ENCODE measurements at regions not wholly inside any gene's neighbourhood (a gene's known extent, or its start where the extent isn't known, plus 50 kb on each side); places are given as distances from the start of the nearest gene placed in this dataset.
A peak's percentile ranks its signal among the peaks of the same experiment; 100 is the strongest.

GRCh38 chr14:27573018-27573417, 975.2 kb upstream of the NOVA1 start:
- DNase-seq (ENCODE audit: low read depth) = no peak
- Histone ChIP-seq H3K36me3 (ENCODE audit: control insufficient read depth, insufficient read depth, low read length) (no peaks in the 10 kb centered on the region), H3K4me3 (ENCODE audit: low read depth, low read length) (no peak overlapping the region), H3K27me3 (ENCODE audit: control insufficient read depth, insufficient read depth, low read length) (no peaks in the 10 kb centered on the region)
- no peak for TF ChIP-seq CTCF (IDR thresholded peaks at IDR 0.05; ENCODE audit: insufficient read depth, low read length, poor library complexity, severe bottlenecking)

GRCh38 chr14:27587103-27587502, 989.3 kb upstream of the NOVA1 start:
- no peaks in the 10 kb centered on the region for H3K36me3 ChIP-seq (ENCODE audit: control insufficient read depth, insufficient read depth, low read length)
- TF ChIP-seq CTCF (IDR thresholded peaks at IDR 0.05; ENCODE audit: insufficient read depth, low read length, poor library complexity, severe bottlenecking) = peak; percentile 16
- no peak for DNase-seq (ENCODE audit: low read depth)
- H3K4me3 ChIP-seq (ENCODE audit: low read depth, low read length) = no peak overlapping the region
- H3K27me3 ChIP-seq (ENCODE audit: control insufficient read depth, insufficient read depth, low read length) = no peaks in the 10 kb centered on the region

- no peak for DNase-seq (ENCODE audit: low read depth)
- Histone ChIP-seq H3K36me3 (ENCODE audit: control insufficient read depth, insufficient read depth, low read length) (no peaks in the 10 kb centered on the region), H3K4me3 (ENCODE audit: low read depth, low read length) (no peak overlapping the region), H3K27me3 (ENCODE audit: control insufficient read depth, insufficient read depth, low read length) (no peaks in the 10 kb centered on the region)
- no peak for TF ChIP-seq CTCF (IDR thresholded peaks at IDR 0.05; ENCODE audit: insufficient read depth, low read length, poor library complexity, severe bottlenecking)
Measured at GRCh38 chr14:27605282-27605681, 1007.4 kb upstream of the NOVA1 start.

GRCh38 chr14:27608377-27608776, 1010.5 kb upstream of the NOVA1 start:
- H3K36me3 ChIP-seq (ENCODE audit: control insufficient read depth, insufficient read depth, low read length) = no peaks in the 10 kb centered on the region
- no peak for TF ChIP-seq CTCF (IDR thresholded peaks at IDR 0.05; ENCODE audit: insufficient read depth, low read length, poor library complexity, severe bottlenecking)
- DNase-seq (ENCODE audit: low read depth) = no peak
- H3K27me3 ChIP-seq (ENCODE audit: control insufficient read depth, insufficient read depth, low read length) = no peaks in the 10 kb centered on the region
- H3K4me3 ChIP-seq (ENCODE audit: low read depth, low read length) = no peak overlapping the region

- Histone ChIP-seq H3K36me3 (ENCODE audit: control insufficient read depth, insufficient read depth, low read length) (no peaks in the 10 kb centered on the region), H3K4me3 (ENCODE audit: low read depth, low read length) (no peak overlapping the region), H3K27me3 (ENCODE audit: control insufficient read depth, insufficient read depth, low read length) (no peaks in the 10 kb centered on the region)
- DNase-seq (ENCODE audit: low read depth) = no peak
- no peak for TF ChIP-seq CTCF (IDR thresholded peaks at IDR 0.05; ENCODE audit: insufficient read depth, low read length, poor library complexity, severe bottlenecking)
Measured at GRCh38 chr14:27612121-27612520, 1014.3 kb upstream of the NOVA1 start.

GRCh38 chr14:27613102-27613501, 1015.3 kb upstream of the NOVA1 start:
- DNase-seq (ENCODE audit: low read depth) = no peak
- H3K36me3 ChIP-seq (ENCODE audit: control insufficient read depth, insufficient read depth, low read length) = no peaks in the 10 kb centered on the region
- H3K4me3 ChIP-seq (ENCODE audit: low read depth, low read length) = no peak overlapping the region
- no peaks in the 10 kb centered on the region for H3K27me3 ChIP-seq (ENCODE audit: control insufficient read depth, insufficient read depth, low read length)
- no peak for TF ChIP-seq CTCF (IDR thresholded peaks at IDR 0.05; ENCODE audit: insufficient read depth, low read length, poor library complexity, severe bottlenecking)

Measured in kidney epithelial cell (primary cell).